GM21825 (cell line): ENCODE measurements at regions not wholly inside any gene's neighbourhood (a gene's known extent, or its start where the extent isn't known, plus 50 kb on each side); places are given as distances from the start of the nearest gene placed in this dataset.

Experiments used
- ATAC-seq: cut with Tn5 transposase; IDR thresholded peaks from one replicate; pipeline ENCODE4 v1.9.1; 2021; ENCODE audit warnings: mild to moderate bottlenecking, moderate library complexity; ENCODE audit not compliant: unreplicated experiment

GRCh38 chr5:174425271-174425963 is 299.0 kb upstream of the MSX2 start:
- ATAC-seq, result no peak

DNA sequence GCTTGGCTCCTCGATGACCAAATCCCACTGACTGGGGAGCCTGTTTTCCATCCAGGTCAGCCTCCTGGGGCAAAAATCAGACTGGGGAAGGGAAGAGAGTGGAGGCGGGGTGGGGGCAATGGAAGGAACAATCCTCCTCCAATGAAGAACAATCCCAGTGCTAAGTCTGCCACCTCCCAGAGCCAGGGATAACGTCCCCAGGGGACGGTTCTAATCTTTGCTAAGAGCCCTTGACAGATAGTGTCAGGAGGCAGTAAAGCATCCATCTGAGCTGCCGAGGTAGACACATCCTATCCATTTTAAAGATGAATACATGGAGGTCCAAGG is 298.5 kb upstream of the MSX2 start:
- no peak for ATAC-seq

- no peak for ATAC-seq
Observed at GRCh38 chr5:174426388-174426787, 298.0 kb upstream of the MSX2 start.

DNA sequence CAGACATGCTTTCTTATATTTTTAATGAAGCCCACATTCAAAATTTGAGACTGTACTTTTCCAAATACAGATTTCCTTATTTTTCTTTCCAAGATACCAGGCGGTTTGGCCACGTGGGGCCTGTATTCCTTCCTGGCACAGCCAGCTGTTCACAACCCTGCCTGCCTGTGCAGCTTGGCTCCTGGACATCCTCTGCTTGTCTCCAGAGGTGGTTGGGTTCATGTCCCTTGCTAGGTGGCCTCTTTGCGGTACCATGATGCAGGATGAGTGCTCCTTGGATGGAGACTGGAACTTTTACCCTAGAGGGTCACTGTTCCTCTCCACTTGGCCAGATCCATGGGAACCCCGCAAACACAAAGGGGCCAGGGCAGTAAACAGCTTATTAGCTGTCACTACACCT is 297.5 kb upstream of the MSX2 start:
- ATAC-seq, result no peak

GRCh38 chr5:174427304-174427703 is 297.1 kb upstream of the MSX2 start:
- ATAC-seq, result no peak

DNA sequence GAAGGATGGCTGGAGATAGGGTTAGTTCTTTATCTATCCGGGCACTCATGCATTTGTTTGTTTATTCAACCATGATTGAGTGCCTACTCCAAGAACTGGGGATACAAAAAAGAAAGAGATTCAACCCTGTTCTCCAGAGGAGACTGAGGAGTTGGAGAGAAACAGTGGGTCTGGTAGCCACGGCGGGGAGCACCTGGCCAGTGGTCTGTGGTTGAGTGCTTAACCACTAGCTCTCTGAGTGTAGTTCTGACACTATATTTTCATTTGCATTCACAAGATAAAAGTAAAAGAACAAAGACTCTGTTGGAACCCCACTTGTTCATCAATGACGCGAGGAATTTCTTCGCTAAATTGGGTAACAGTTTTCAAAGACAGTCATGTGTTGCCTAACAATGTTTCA is 295.5 kb upstream of the MSX2 start:
- ATAC-seq, result no peak

GRCh38 chr5:174430940-174431339 is 293.4 kb upstream of the MSX2 start:
- ATAC-seq, result no peak

DNA sequence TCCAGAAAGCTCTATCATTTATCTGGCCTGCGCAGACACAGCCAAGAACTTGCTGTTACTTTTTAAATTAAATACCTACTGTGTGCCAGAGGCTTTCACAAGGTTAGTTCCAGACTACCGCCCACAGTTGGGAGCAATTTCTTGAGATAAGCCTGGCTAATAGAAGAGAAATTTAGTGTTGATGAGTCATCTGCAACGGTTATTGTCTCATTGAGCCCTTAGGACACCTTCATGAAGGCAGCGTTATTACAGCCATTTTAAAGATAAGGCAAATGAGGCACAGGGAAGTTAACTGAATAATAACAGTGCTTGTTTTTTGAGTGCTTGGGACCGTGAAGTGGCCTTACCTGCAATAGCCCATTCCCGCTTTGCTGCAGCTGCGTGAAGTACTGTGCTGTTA is 292.9 kb upstream of the MSX2 start:
- no peak for ATAC-seq

DNA sequence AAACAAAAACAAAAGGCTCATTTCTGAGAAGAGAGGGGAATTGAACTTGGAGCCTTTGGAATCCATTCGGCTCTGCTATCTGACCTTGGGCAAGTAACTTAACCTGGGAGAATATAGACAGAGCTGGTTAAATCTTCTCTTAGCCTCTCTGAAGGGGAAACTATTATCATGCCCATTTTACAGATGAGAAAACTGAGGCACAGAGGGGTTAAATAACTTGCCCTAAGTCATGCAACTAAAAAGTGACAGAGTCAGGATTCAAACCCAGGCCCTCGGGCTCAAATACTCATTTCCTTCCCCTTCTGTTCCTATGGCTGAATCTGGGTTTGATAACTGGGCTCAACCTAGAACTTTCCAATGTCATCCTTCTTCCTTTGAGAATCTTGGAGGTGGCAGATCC is 291.3 kb upstream of the MSX2 start:
- ATAC-seq, result no peak

DNA sequence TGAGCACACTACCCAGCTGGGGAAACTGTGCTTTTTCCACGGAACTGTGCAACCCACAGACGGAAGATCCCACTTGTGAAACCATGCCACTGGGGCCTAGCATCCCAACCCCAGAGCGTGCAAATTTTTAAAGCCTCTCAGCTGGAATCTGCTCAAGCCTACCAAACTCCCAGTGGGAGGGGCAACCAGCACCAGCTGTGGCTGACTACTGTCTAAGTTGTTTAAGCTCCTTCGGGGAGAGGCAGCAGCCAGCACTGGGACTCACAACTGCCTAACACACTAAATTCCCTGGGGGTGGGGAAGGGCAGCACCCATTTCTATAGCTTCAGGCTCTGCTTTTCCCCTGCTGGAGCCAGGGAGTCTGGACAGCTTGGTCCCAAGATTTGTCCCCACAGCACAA is 287.6 kb upstream of the MSX2 start:
- no peak for ATAC-seq

GRCh38 chr5:174444479-174445188 is 279.7 kb upstream of the MSX2 start:
- no peak for ATAC-seq

GRCh38 chr5:174446446-174446845 is 277.9 kb upstream of the MSX2 start:
- no peak for ATAC-seq

- ATAC-seq, result no peak
Observed at GRCh38 chr5:174446988-174447387, 277.4 kb upstream of the MSX2 start.

DNA sequence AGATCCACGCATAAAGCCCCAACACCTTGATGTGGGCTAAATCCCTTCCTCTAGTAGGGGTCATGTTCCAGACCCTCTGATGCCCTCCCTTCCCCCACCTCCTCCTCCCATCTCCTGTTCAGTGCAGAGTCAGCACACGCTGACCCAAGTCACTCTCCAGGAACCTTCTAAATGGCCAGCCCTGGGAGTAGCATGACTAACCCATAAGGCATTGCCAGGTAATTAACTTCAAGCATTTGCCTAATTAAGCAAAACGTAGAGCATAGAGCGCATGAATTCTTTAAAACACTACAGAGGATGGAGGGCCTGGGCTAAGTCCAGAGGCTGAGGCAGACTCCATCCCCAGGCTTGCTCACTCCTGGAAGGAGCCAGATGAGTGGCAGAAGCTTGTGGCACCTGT is 276.3 kb upstream of the MSX2 start:
- ATAC-seq, result no peak

DNA sequence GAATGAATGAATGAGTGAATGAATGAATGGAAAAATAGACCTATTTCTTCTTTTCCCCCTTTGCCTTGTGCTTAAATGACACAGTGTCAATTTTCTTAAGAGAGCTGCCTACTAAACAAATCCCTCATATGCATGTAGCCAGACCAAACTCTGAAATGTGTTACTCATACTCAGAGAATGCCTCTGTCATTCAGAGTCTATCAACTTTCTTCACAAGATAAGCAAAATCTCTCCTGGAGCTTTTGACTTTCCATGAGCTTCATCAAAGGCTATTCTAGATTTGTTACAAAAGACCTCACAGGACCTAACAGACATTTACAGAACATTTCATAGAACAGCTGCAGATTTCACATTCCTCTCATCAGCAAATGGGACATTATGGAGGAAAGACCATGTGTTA is 275.7 kb upstream of the MSX2 start:
- ATAC-seq, result no peak

GRCh38 chr5:174453690-174454089 is 270.7 kb upstream of the MSX2 start:
- ATAC-seq, result no peak

DNA sequence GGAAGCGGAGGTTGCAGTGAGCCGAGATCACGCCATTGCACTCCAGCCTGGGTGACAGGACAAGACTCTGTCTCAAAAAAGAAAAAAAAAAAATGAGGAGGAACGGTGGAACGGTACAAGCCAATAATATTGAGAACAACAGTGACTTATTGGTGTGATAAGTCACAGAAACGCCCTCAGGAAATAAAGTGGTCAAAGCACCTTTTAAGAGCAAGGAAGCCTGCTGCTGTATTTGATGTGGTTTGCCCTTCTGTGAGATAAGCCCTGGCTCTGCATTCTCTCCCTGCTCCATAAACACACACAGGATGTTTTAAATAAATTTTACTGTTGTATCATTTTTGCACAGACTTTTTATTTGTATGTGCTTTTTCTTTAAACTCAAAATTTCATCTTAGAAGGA is 269.9 kb upstream of the MSX2 start:
- ATAC-seq, result no peak

DNA sequence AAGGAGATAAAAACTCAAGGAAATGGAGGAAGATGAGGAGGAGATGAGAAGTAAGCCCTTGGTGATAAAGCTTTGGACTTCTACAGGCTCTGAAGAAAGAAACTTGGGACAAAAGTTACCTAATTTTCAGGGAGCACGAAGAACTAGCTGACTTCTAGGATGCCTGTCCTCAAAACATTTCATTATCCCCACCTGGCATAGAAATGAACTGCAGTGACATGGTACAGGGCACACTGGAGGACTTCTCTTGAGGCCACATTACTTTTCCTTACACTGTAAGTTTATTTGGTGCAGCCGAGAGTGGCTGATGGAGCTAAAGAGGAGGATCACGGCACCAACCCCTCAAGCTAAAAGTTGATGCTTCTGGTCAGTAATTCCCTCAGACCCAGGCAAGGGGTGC is 269.5 kb upstream of the MSX2 start:
- ATAC-seq, result no peak

GRCh38 chr5:174455301-174455700 is 269.1 kb upstream of the MSX2 start:
- ATAC-seq, result no peak

DNA sequence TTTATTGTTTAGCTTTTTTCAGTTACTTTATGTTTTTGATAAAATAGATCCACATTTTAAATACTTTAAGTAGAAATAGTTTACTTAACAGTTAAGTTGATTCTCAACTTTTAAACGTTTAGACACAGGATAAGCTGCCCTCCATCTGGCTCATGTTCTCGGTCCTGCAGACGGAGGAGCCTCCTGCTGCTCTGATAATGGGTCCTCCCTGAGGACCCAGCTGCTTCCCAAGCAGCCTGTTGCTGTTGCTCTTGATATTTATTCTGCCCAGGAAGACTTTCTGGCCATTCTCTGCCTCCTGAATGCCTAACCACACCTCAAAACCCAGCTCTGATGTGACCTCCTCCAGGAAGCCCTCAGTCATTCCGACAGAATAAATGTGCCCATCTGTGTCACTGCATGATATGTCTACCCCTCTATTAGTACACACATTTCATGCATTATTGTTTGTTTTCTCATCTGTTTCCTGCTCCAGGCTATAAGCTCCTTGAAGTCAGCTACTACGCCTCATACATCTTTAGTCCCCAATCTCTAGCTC is 267.2 kb upstream of the MSX2 start:
- no peak for ATAC-seq

DNA sequence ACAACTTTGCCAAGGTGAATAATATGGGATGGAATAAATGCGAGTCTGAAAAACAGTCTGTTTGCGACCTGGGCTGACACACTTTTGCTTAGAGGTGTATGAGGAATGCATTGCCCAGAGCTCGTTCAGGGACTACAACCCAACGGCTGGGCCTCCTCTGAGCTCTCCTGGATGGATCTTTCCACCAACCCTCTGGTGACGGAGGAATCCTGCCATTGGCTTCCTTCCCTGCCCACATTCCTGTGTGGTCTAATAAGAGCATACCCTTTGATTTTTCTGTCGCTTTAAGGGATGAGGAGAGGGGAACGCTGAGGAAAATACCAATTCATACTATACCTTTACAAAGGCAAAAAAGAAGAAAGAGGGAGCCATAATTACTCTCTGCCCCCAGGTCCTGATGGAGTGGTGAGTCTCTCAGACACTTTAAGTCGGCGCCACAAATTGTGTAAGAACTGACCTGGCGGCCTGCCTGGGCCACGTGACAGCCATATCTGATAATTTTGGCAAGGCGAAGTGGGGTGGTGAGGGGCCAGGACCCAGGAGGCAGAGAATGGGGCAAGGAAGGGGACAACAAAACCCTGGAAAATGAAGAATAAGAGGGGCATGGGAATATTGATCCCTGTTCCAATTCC is 265.2 kb upstream of the MSX2 start:
- no peak for ATAC-seq

DNA sequence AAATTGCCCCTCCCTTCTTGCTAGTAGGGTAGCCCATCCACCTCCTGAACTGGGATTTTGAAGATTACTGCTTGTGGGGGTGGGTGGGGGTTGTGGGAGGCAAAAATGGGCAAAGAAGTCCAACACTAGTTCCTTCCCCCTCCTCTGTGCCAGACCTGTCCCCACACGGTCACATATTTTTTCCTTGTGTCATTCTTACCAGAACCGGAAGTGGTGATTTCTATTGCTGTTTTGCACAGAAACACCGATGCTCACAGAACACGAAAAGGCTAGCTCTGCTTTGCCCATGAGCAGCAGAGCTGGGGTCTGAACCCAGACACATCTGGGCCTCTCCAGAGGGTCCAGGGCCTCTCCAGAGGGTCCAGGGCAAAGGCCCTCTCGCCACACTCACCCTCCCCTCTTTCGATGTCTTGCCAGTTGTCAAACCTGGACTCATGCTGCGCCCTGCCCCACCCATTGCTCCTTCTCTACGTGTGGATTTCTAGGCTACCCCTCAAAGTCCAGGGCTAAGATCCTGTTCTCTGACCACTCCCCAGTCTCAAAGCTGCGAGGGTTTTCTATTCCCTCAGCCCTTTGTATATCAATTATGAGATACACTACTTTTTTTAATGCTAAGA is 264.4 kb upstream of the MSX2 start:
- ATAC-seq, result no peak
